T-helper 1 cell treated with Interleukin-12 subunit alpha and Interleukin-12 subunit beta and Interleukin-4 antibody, amounts not matched to agents 30 μg/mL and 1 μg/mL, for 36 hours (primary cell): ENCODE measurements at regions not wholly inside any gene's neighbourhood (a gene's known extent, or its start where the extent isn't known, plus 50 kb on each side); places are given as distances from the start of the nearest gene placed in this dataset.

Experiments used
- H3K27ac Mint-ChIP-seq: one replicate; pipeline ENCODE4 v1.8.0; 2021; ENCODE audit warnings: mild to moderate bottlenecking, mixed read lengths
- H3K27me3 Mint-ChIP-seq: one replicate; pipeline ENCODE4 v1.8.0; 2021; ENCODE audit warnings: low read depth, mixed read lengths
- H3K36me3 Mint-ChIP-seq: one replicate; pipeline ENCODE4 v1.8.0; 2021; ENCODE audit warnings: low read depth, mixed read lengths
- H3K4me1 Mint-ChIP-seq: one replicate; pipeline ENCODE4 v1.8.0; 2021; ENCODE audit warnings: low read depth, mixed read lengths
- H3K4me3 Mint-ChIP-seq: one replicate; pipeline ENCODE4 v1.8.0; 2021; ENCODE audit warnings: mild to moderate bottlenecking, moderate library complexity, mixed read lengths
- H3K9me3 Mint-ChIP-seq: one replicate; pipeline ENCODE4 v1.8.0; 2021; ENCODE audit warnings: mixed read lengths

GRCh38 chr13:61874970-61875579 lies 459.4 kb upstream of the PCDH20 start:
- H3K4me3 Mint-ChIP-seq = no peak overlapping the region
- H3K36me3 Mint-ChIP-seq = no peaks in the 10 kb centered on the region
- peaks cover 18% of the 10 kb centered on the region for H3K9me3 Mint-ChIP-seq
- no peaks in the 10 kb centered on the region for H3K27me3 Mint-ChIP-seq
- H3K4me1 Mint-ChIP-seq = no peaks in the 10 kb centered on the region
- H3K27ac Mint-ChIP-seq = no peak overlapping the region

GRCh38 chr13:61873717-61874116 lies 458.1 kb upstream of the PCDH20 start:
- Mint-ChIP-seq H3K36me3 (no peaks in the 10 kb centered on the region), H3K27me3 (no peaks in the 10 kb centered on the region), H3K27ac (no peak overlapping the region), H3K4me1 (no peaks in the 10 kb centered on the region), H3K9me3 (peaks cover 24% of the 10 kb centered on the region), H3K4me3 (no peak overlapping the region)

GRCh38 chr13:61857198-61857597 lies 441.5 kb upstream of the PCDH20 start:
- H3K27ac Mint-ChIP-seq = no peak overlapping the region
- no peaks in the 10 kb centered on the region for H3K4me1 Mint-ChIP-seq
- no peaks in the 10 kb centered on the region for H3K27me3 Mint-ChIP-seq
- no peak overlapping the region for H3K4me3 Mint-ChIP-seq
- peaks cover 19% of the 10 kb centered on the region for H3K9me3 Mint-ChIP-seq
- no peaks in the 10 kb centered on the region for H3K36me3 Mint-ChIP-seq

GRCh38 chr13:61852116-61852619 lies 436.5 kb upstream of the PCDH20 start:
- Mint-ChIP-seq H3K9me3 (peaks cover 14% of the 10 kb centered on the region), H3K27me3 (no peaks in the 10 kb centered on the region), H3K36me3 (no peaks in the 10 kb centered on the region), H3K4me1 (no peaks in the 10 kb centered on the region), H3K4me3 (no peak overlapping the region), H3K27ac (no peak overlapping the region)

GRCh38 chr13:61850794-61851193 lies 435.1 kb upstream of the PCDH20 start:
- Mint-ChIP-seq H3K36me3 (no peaks in the 10 kb centered on the region), H3K4me3 (no peak overlapping the region), H3K27ac (no peak overlapping the region), H3K9me3 (peaks cover 12% of the 10 kb centered on the region), H3K4me1 (no peaks in the 10 kb centered on the region), H3K27me3 (no peaks in the 10 kb centered on the region)

GRCh38 chr13:61838568-61838967 lies 422.9 kb upstream of the PCDH20 start:
- Mint-ChIP-seq H3K9me3 (no peaks in the 10 kb centered on the region), H3K27me3 (no peaks in the 10 kb centered on the region), H3K36me3 (no peaks in the 10 kb centered on the region), H3K4me3 (no peak overlapping the region), H3K27ac (no peak overlapping the region), H3K4me1 (no peaks in the 10 kb centered on the region)

- no peak overlapping the region for H3K4me3 Mint-ChIP-seq
- H3K9me3 Mint-ChIP-seq = peaks cover 3% of the 10 kb centered on the region
- H3K27ac Mint-ChIP-seq = no peak overlapping the region
- H3K27me3 Mint-ChIP-seq = no peaks in the 10 kb centered on the region
- no peaks in the 10 kb centered on the region for H3K4me1 Mint-ChIP-seq
- no peaks in the 10 kb centered on the region for H3K36me3 Mint-ChIP-seq
These were observed 417.6 kb upstream of the PCDH20 start for GRCh38 chr13:61833228-61833627.

GRCh38 chr13:61831026-61831425 lies 415.4 kb upstream of the PCDH20 start:
- H3K27me3 Mint-ChIP-seq = no peaks in the 10 kb centered on the region
- H3K27ac Mint-ChIP-seq = no peak overlapping the region
- no peak overlapping the region for H3K4me3 Mint-ChIP-seq
- H3K36me3 Mint-ChIP-seq = no peaks in the 10 kb centered on the region
- no peaks in the 10 kb centered on the region for H3K4me1 Mint-ChIP-seq
- H3K9me3 Mint-ChIP-seq = peaks cover 3% of the 10 kb centered on the region

- no peak overlapping the region for H3K4me3 Mint-ChIP-seq
- no peaks in the 10 kb centered on the region for H3K36me3 Mint-ChIP-seq
- H3K27me3 Mint-ChIP-seq = no peaks in the 10 kb centered on the region
- no peak overlapping the region for H3K27ac Mint-ChIP-seq
- H3K4me1 Mint-ChIP-seq = no peaks in the 10 kb centered on the region
- H3K9me3 Mint-ChIP-seq = peaks cover 3% of the 10 kb centered on the region
These were observed 414.8 kb upstream of the PCDH20 start for GRCh38 chr13:61830475-61830874.

GRCh38 chr13:61824168-61824567 lies 408.5 kb upstream of the PCDH20 start:
- Mint-ChIP-seq H3K4me1 (no peaks in the 10 kb centered on the region), H3K36me3 (no peaks in the 10 kb centered on the region), H3K4me3 (no peak overlapping the region), H3K9me3 (peaks cover 11% of the 10 kb centered on the region), H3K27ac (no peak overlapping the region), H3K27me3 (no peaks in the 10 kb centered on the region)

- H3K4me1 Mint-ChIP-seq = no peaks in the 10 kb centered on the region
- H3K27ac Mint-ChIP-seq = no peak overlapping the region
- H3K4me3 Mint-ChIP-seq = no peak overlapping the region
- peaks cover 26% of the 10 kb centered on the region for H3K9me3 Mint-ChIP-seq
- H3K36me3 Mint-ChIP-seq = no peaks in the 10 kb centered on the region
- H3K27me3 Mint-ChIP-seq = no peaks in the 10 kb centered on the region
These were observed 396.6 kb upstream of the PCDH20 start for GRCh38 chr13:61812286-61812685.

- Mint-ChIP-seq H3K27ac (no peak overlapping the region), H3K4me1 (no peaks in the 10 kb centered on the region), H3K36me3 (no peaks in the 10 kb centered on the region), H3K27me3 (no peaks in the 10 kb centered on the region), H3K4me3 (no peak overlapping the region), H3K9me3 (peaks cover 28% of the 10 kb centered on the region)
These were observed 394.4 kb upstream of the PCDH20 start for GRCh38 chr13:61810065-61810464.

- peaks cover 5% of the 10 kb centered on the region for H3K9me3 Mint-ChIP-seq
- no peak overlapping the region for H3K27ac Mint-ChIP-seq
- no peaks in the 10 kb centered on the region for H3K4me1 Mint-ChIP-seq
- H3K4me3 Mint-ChIP-seq = no peak overlapping the region
- H3K36me3 Mint-ChIP-seq = no peaks in the 10 kb centered on the region
- no peaks in the 10 kb centered on the region for H3K27me3 Mint-ChIP-seq
These were observed 381.7 kb upstream of the PCDH20 start for GRCh38 chr13:61797397-61797796.

- H3K27ac Mint-ChIP-seq = no peak overlapping the region
- H3K27me3 Mint-ChIP-seq = no peaks in the 10 kb centered on the region
- no peak overlapping the region for H3K4me3 Mint-ChIP-seq
- H3K9me3 Mint-ChIP-seq = peaks cover 8% of the 10 kb centered on the region
- H3K4me1 Mint-ChIP-seq = no peaks in the 10 kb centered on the region
- no peaks in the 10 kb centered on the region for H3K36me3 Mint-ChIP-seq
These were observed 379.9 kb upstream of the PCDH20 start for GRCh38 chr13:61795580-61795979.

GRCh38 chr13:61779456-61779855 lies 363.8 kb upstream of the PCDH20 start:
- Mint-ChIP-seq H3K27me3 (no peaks in the 10 kb centered on the region), H3K4me3 (no peak overlapping the region), H3K9me3 (peaks cover 24% of the 10 kb centered on the region), H3K36me3 (no peaks in the 10 kb centered on the region), H3K4me1 (no peaks in the 10 kb centered on the region), H3K27ac (no peak overlapping the region)

GRCh38 chr13:61778531-61778930 lies 362.9 kb upstream of the PCDH20 start:
- Mint-ChIP-seq H3K9me3 (peaks cover 21% of the 10 kb centered on the region), H3K27ac (no peak overlapping the region), H3K36me3 (no peaks in the 10 kb centered on the region), H3K4me1 (no peaks in the 10 kb centered on the region), H3K27me3 (no peaks in the 10 kb centered on the region), H3K4me3 (no peak overlapping the region)
